ENCODE measurements at regions not wholly inside any gene's neighbourhood (a gene's known extent, or its start where the extent isn't known, plus 50 kb on each side); places are given as distances from the start of the nearest gene placed in this dataset.

DNA sequence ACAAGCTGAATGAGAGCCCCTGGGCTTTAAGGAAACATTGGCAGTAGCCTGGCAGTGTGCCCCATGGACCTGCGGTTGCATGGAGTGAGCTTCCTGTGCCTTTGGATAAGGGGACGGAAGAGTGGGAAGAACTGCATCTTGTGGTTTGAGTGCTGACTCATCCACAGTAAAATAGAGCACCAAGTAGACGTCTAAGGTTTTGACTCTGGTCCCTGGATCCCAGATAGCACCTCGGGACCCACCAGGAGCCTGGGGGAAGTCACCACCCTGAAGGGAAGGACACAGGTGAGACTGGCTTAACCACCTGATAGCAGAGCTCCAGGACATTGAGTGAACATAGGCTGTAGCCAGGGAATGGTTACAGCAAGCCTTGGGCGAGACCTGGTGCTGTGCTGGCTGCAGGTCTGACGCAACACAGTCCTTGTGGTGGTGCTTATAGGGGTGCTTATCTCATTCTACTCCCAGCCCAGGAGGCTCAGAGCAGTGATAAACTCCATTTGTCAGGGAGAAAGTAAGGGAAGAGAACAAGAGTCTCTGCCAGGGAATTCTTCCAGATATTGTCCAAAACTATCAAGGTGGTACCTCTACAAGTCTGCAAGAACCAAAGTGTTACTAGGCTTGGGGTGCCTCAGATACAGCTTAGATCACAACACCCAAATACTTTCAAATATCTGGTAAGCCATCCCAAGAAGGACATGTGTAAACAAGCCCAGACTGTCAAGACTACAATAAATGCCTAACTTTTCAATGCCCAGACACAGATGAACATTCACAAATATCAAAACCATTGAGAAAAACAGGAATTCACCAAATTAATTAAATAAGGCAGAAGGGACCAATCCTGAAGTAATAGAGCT is 123.6 kb upstream of the TET2 start:
- TF ChIP-seq, protein P1, sequence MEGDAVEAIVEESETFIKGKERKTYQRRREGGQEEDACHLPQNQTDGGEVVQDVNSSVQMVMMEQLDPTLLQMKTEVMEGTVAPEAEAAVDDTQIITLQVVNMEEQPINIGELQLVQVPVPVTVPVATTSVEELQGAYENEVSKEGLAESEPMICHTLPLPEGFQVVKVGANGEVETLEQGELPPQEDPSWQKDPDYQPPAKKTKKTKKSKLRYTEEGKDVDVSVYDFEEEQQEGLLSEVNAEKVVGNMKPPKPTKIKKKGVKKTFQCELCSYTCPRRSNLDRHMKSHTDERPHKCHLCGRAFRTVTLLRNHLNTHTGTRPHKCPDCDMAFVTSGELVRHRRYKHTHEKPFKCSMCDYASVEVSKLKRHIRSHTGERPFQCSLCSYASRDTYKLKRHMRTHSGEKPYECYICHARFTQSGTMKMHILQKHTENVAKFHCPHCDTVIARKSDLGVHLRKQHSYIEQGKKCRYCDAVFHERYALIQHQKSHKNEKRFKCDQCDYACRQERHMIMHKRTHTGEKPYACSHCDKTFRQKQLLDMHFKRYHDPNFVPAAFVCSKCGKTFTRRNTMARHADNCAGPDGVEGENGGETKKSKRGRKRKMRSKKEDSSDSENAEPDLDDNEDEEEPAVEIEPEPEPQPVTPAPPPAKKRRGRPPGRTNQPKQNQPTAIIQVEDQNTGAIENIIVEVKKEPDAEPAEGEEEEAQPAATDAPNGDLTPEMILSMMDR (IDR thresholded peaks at IDR 0.05) = no peak
- TF ChIP-seq EZH2 (IDR thresholded peaks at IDR 0.05; ENCODE audit: borderline replicate concordance, insufficient read depth, low read depth, low read length, poor library complexity, severe bottlenecking) = no peak
